NCI-H1105 treated with DMSO at 0.1 percent for 48 hours (cell line): ENCODE measurements at regions not wholly inside any gene's neighbourhood (a gene's known extent, or its start where the extent isn't known, plus 50 kb on each side); places are given as distances from the start of the nearest gene placed in this dataset.

Experiments used
- DNase-seq: peaks from one replicate; lab custom pipeline; 2025; lab: John Stamatoyannopoulos, UW

- DNase-seq: no peak
These were observed 230.1 kb upstream of the THBS1 start for GRCh38 chr15:39350785-39351184.

- DNase-seq: no peak
These were observed 226.7 kb upstream of the THBS1 start for GRCh38 chr15:39354189-39354588.

GRCh38 chr15:39357480-39358268 is 223.2 kb upstream of the THBS1 start:
- DNase-seq: no peak

- no peak for DNase-seq
These were observed 222.3 kb upstream of the THBS1 start for GRCh38 chr15:39358441-39359041.

- DNase-seq: no peak
These were observed 221.1 kb upstream of the THBS1 start for GRCh38 chr15:39359771-39360170.

- DNase-seq: no peak
These were observed 220.4 kb upstream of the THBS1 start for GRCh38 chr15:39360452-39360851.

- DNase-seq: no peak
These were observed 219.4 kb upstream of the THBS1 start for GRCh38 chr15:39361497-39361896.

- peak; percentile 81 for DNase-seq
These were observed 217.9 kb upstream of the THBS1 start for GRCh38 chr15:39362821-39363561.

GRCh38 chr15:39363761-39364586 is 216.9 kb upstream of the THBS1 start:
- DNase-seq: no peak

GRCh38 chr15:39364721-39365120 is 216.2 kb upstream of the THBS1 start:
- no peak for DNase-seq

GRCh38 chr15:39365161-39365560 is 215.7 kb upstream of the THBS1 start:
- no peak for DNase-seq

GRCh38 chr15:39365873-39366272 is 215.0 kb upstream of the THBS1 start:
- no peak for DNase-seq

- no peak for DNase-seq
These were observed 213.3 kb upstream of the THBS1 start for GRCh38 chr15:39367596-39367995.

GRCh38 chr15:39369768-39370167 is 211.1 kb upstream of the THBS1 start:
- no peak for DNase-seq

GRCh38 chr15:39376371-39376909 is 204.4 kb upstream of the THBS1 start:
- DNase-seq: no peak

GRCh38 chr15:39381517-39381916 is 199.4 kb upstream of the THBS1 start:
- DNase-seq: no peak

GRCh38 chr15:39388118-39388517 is 192.8 kb upstream of the THBS1 start:
- no peak for DNase-seq

- no peak for DNase-seq
These were observed 189.6 kb upstream of the THBS1 start for GRCh38 chr15:39391230-39391629.

GRCh38 chr15:39392469-39393047 is 188.3 kb upstream of the THBS1 start:
- no peak for DNase-seq

GRCh38 chr15:39393575-39394335 is 187.1 kb upstream of the THBS1 start:
- no peak for DNase-seq

GRCh38 chr15:39394496-39394895 is 186.4 kb upstream of the THBS1 start:
- DNase-seq: no peak
